ENCODE measurements at regions not wholly inside any gene's neighbourhood (a gene's known extent, or its start where the extent isn't known, plus 50 kb on each side); places are given as distances from the start of the nearest gene placed in this dataset.

DNA sequence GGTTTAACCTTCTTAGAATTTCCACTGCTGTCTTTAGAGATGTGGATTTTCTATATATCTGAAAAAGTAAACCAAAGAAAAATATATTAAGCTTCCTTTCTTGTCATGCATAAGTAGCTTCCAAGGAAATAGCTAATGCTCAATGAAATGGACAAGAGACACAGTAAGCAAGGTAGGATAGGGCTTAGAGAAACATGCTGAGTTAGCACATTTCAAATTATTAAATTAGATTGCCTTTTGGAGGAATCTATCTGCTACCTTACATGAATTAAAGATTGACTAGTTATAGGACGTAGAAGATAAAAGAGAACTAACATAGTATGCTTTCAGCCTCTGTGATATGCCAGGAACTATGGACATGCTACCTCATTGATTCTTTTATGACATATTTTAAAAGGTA, 824.6 kb downstream of the TUSC7 start:
- in situ Hi-C loops (cut with MboI; ENCODE audit: low sequenced_read_pairs): no loop called here

DNA sequence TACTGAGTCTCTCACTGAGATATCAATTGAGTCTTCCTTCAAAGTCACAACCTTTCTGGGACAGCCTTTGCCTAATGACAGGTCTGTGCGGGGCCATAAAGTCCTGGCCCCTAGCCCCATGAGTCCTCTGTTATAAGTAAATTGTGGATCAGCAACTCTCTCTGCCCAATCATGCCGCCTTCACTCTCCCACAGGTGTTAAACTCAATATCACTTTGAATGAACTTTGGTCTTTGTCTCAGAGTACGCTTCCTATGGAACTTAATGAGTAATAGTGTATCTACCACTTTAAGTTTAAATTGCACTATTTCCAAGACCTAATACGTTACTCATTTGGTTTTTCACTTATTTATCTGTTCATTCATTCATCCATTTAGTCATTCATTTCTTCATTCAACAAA, 826.4 kb downstream of the TUSC7 start:
- in situ Hi-C loops (cut with MboI; ENCODE audit: low sequenced_read_pairs): no loop called here

DNA sequence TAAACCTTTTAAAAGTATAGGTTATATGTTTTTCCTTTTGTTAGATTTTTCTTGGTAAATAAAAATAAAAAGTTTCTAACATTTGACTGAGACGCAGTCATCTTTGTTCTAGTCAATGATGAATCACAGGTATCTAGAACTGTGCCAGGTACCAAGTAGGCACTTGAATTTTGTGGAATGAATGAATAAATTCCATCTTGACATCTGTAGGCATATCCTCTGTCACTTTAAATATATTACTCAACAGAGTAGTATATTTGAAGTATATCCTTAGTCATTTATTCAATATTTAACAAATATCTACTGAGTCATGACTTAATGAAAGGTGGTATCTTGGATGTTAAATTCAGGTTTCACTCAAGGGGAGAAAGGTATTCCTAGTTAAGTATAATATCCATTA, 828.4 kb downstream of the TUSC7 start:
- in situ Hi-C loops (cut with MboI; ENCODE audit: low sequenced_read_pairs): no loop called here

DNA sequence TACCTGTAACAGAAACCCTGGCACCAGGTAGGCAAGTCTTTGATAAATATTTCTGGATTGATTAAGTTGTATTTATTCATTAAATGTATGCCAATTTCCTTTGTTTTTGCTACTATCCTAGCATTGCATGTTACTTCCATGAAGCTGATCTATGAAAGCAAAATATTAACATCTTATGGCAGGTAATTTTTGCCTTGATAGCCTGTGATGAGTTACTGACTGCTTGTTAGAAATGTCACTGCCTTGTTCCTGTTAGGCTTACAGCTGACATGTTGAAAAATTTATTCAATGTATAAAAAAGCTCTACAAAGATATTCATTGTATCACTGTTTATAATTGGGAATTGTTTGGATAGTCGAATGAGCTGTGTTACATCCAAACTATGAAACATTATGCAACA, 830.1 kb downstream of the TUSC7 start:
- in situ Hi-C loops (cut with MboI; ENCODE audit: low sequenced_read_pairs): no loop called here

DNA sequence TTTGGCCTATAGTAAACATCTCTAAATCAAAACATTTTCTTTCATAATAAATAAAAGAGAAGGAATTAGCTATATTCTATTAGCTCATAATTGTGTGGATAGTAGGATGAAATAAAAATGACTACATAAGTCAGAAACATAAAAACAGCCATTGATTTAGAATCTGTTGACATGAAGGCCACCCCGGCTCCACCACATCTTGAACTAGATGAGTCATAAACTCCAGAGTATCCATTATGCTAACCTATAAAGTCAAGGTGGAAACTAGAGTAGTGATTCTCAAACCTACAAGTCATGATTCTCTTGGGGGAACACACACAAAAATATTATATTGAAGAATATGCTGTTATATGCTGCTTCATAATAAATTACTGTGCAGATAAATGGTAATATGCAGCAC, 831.0 kb downstream of the TUSC7 start:
- in situ Hi-C loops (cut with MboI; ENCODE audit: low sequenced_read_pairs): no loop called here

DNA sequence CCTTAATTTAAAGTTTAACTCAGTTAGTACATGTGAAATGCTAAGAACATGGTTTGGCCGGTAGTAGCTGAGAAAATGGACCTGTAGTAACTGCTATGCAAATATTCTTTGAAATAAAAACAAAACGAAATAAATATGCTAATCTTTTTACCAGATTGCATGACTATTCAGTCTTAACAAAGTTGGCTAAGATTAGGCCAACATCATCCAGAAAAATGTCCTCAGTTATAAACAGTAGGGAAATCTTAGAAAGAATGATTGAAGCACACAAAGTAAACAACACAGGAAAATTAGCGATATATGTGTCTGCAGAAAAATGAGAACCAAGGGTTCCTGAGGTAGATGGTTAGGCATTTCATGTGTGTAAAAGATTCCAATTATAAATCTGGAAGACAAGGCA, 832.1 kb downstream of the TUSC7 start:
- in situ Hi-C loops (cut with MboI; ENCODE audit: low sequenced_read_pairs): no loop called here

DNA sequence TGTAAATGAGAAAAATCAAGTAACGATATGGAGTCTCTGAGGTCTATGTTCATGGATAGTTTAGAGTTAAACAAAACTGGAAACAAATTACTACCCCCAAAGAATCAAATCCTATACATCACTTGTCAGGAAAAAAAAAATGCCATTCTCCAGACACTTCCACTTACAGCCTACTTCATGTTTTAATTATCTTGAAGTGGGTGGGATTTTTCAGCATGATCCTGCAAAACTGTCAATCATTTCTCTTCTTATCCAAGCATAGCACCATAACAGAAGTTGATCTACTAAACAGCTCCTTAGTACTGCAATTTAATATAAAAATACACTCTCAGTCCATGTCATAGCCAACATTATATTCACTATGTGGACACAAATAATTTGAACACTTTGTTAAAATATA, 833.9 kb downstream of the TUSC7 start:
- in situ Hi-C loops (cut with MboI; ENCODE audit: low sequenced_read_pairs): no loop called here

DNA sequence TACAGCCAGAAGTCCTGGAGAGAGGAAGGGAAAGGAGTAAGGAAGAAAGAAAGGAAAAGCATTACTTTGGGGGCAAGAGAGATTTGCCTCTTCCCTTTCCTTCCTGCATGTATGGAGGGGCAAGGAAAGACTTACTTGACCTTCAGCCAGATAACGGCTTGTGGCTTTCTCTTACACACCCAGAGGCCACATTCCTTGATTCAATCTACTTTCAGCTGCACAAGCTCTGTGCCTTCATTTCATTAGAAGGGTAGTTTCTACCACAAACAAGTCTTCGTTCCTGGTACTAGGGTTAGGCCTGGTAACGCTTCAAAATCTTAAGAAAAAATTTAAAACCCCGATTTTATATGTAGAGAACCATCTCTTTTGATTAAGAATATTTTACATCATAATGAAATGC, 835.9 kb downstream of the TUSC7 start:
- in situ Hi-C loops (cut with MboI; ENCODE audit: low sequenced_read_pairs): no loop called here

DNA sequence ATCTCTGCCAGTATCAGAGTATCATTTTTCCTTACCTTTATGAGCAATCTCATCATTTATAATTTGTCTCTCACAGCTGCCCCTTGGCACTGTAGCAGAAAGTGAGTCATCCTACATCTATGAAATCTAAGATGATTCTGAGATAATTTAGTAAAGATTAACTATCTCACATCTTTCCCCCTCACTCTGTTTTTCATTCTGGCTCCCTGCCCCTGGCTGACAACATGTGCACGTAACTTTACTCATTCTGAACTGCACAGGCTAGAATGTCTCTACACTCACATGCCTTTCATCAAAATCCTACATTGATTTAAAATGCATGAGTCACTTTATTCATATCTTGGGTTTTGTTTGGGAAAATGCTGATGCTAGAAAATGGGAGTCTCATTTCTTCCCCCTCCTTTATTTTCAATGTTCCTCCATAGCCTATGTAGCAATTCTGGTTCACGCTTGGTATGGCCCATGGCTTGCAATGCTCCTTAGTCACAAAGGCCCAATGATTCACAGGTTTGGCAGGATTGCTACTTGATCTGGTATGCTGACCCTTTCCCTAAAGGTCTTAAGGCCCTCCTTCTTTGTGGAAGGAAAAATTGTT, 838.5 kb downstream of the TUSC7 start:
- in situ Hi-C loops (cut with MboI; ENCODE audit: low sequenced_read_pairs): no loop called here

DNA sequence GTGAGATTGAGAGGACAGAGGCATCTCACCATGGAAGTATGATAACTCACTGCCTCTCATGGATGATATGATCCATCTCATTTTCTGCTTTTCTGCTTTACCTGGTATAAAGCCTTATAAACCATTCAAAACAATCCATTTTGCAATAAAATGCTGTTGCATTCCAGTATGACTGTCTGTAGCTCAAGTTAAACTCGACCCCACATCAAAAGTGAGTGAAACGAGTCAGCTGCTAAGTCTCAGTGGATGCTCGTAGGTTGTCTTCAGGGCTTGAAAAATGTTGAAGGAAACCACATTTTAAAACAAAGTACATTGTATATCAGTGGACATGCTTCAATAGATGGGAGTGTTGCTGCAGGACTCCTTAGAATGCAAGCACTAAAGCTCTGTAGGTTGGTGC, 839.0 kb downstream of the TUSC7 start:
- in situ Hi-C loops (cut with MboI; ENCODE audit: low sequenced_read_pairs): no loop called here

DNA sequence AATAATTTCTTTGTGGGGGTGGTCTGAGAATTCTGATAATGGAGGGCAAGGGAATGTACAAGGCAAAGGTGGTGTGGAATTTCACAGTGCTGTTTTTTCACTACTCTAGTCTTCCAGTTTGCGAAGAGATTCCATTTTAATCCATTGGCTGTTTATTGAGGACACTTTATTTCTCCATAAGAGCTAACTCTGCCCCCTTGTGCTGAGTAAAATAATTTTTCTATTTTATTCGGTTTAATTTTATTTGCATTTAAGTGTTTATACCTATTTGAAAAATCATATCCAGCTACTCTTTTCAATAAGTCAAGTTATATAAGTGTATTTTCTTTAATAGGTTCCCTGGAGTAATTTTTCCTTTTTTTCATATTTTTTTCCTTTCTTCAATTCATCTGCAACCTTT, 840.1 kb downstream of the TUSC7 start:
- in situ Hi-C loops (cut with MboI; ENCODE audit: low sequenced_read_pairs): no loop called here

DNA sequence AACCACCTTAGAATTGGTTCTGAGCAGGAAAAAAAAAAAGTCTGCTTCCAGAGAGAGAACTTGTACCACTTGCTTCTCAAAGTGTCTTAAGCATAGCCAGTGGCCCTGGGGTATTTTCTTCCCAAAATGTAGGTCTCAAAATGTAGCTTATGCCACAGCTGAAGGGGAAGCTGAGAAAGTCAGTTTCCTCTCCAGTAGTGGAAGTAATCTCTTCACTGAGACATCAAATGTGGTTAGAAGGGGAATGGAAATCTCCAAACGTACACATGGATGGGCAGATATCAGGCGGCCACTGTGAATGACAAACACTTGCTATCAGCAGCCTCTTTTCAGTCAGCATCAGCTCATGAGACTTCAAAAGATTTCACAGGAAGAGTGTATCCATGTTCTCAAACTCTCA, 841.2 kb downstream of the TUSC7 start:
- in situ Hi-C loops (cut with MboI; ENCODE audit: low sequenced_read_pairs): no loop called here

DNA sequence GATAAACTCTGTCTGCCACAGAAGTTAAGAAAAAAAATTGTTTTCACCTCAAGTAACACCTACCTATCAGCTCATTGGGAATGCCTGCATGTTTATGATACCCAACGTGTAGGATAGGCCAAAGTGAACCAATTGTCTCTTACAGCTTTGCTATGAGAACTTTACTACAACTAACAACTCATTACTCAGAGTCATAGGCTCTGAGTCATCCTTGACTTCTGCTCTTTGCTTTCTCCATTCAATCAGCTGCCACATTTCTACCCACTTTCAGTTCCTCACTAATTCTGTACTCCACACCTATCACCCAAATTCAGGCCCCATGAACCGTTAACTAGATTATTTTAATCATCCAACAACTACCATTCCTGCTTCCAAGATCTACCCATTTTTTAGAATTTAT, 843.9 kb downstream of the TUSC7 start:
- in situ Hi-C loops (cut with MboI; ENCODE audit: low sequenced_read_pairs): no loop called here

DNA sequence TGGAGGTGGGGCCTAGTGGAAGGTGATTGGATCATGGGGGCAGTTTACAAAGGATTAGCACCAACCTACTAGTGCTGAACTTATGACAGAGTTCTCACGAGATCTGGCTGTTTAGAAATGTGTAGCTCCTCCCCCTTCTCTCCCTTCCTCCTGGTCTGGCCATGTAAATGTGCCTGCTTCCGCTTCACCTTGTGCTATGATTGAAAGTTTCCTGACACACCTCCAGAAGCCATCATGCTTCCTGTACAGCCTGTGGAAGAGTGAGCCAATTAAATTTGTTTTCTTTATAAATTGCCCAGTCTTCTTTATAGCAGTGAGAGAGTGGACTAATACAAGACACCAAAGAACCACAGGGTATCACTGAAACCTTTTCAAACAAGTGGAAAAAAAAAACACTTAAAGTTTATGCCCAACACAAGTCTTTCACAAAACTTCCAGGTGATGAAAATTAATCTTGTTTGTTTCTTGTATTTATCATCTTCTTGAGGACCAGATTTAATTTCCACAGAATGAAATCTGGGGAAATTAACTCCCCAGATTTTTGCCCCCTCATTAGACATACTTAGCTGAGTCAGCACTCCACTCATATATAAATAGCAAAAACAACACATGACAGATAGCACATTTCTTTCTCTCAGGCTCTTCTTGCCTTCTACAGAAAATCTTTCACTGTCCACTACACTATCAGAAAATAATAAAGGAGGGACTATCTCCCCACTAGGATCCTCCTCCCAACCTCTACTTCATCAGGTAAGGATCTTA, 847.2 kb downstream of the TUSC7 start:
- in situ Hi-C loops (cut with MboI; ENCODE audit: low sequenced_read_pairs): no loop called here

DNA sequence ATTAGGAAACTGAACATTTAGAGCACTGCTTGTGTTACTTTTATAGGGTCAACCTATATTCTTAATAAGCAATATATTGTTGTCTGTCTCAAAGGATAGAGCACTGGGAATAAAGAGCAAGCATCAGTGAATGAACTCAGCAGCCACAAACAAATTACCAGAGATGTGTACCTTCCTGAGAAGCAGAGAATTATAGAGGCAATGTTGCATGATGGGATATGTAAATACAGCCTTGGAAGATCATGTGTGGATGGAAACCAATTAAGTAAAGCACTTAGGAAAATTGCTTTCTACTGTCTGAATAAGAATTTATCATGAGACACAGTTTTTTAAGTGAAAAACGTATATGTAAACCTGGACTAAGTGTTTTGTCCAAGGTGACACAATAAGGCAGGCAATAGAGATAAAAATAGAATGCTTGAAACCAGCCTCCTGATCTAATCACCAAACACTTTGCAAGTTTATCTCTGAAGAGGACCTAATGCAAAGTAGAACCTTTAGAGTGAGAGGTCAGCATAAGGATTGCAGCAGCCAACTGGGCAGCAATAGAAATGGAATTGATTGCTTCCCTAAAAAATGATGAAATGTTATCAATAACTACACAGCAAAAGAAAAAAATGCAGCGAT, 848.0 kb downstream of the TUSC7 start:
- in situ Hi-C loops (cut with MboI; ENCODE audit: low sequenced_read_pairs): no loop called here

DNA sequence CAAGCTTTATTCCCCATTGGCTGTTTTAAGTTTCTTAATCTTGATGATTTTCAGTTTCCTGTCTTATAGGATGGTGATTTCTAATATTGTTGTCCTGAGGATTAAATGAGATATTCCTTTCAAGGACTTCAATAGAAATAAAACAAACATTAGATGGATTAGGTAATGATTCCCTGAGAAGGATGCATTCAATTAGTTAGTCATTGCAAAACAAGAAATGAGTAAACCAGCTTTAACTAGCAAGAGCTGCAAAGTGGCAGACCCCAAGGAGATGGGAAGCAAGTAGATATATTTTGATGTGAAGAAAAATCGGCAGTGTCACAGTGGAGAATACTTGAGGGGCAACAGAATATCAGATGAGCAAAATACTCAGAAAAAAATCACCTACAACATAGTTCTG, 849.1 kb downstream of the TUSC7 start:
- in situ Hi-C loops (cut with MboI; ENCODE audit: low sequenced_read_pairs): no loop called here

DNA sequence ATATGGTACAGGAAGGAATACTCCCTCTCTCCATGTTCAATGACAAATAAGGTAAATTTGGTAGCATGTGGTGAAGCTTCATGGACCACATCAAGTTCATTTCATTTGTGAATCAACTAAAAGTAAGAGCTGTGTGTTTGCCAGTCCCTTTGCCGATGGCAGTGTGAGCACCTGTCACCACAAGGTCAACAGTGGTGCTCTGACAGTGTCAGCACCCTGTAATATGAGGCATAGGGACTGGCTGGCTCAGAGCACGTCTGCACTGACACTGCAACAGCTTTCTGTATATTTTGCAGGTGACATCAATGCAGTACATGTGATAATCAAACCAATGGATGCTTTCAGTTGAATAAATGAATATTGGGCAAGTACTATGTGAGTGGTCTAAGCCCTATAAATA, 852.4 kb downstream of the TUSC7 start:
- in situ Hi-C loops (cut with MboI; ENCODE audit: low sequenced_read_pairs): no loop called here

DNA sequence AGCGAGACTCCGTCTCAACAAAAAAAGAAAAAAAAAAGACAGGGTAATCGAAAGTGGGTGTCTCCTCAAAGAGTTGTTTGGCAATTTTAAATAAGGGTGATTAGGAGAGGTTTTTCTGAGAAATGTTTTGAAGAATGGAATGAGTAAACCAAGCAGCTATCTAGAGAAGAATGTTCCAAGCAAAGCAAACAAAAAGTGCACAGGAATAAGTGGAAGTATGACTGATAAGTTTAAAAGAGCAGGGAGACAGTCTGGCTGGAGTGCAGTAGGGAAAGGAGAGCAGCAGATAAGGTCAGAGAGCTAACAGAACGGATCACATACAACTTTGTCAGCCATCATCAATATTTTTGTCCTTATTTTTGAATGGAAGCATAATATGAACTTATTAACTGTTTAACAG, 853.5 kb downstream of the TUSC7 start:
- in situ Hi-C loops (cut with MboI; ENCODE audit: low sequenced_read_pairs): no loop called here

DNA sequence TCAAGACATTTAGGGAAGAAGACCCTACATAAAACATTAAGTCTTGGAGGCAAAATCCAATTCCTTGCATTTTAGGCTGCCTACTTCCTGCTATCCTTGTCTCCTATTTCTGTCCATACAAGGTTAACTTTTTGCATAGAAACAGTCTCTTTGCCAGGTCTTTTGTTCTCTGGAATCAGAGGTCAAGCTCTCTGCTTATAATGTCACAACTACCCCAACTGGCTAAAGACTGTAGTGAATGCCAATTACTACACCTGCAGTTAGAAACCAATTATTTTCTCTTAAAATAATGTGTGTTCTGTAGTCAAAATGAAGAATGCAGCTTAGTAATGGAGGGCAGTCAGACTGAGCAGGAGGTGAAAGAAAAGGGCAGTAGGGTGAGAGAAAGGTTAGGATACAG, 856.2 kb downstream of the TUSC7 start:
- in situ Hi-C loops (cut with MboI; ENCODE audit: low sequenced_read_pairs): no loop called here

DNA sequence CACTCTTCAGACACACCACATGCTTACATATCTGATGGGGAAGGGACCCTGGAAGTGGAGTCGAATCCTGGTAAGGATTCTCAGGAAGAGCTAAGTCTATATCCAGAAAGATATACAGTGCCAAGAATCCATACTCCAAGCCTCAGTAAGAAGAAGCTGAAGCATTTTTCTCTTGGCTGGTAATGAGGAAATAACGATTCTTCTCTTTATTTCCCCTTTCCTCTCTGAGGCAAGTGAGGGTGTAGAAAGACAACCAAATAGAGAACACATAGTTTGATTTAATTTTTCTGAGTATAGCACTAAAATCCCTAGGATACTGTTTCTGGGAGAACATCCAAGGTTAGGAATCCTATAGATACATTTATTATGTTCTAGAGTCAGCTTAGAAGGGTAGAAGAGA, 857.3 kb downstream of the TUSC7 start:
- in situ Hi-C loops (cut with MboI; ENCODE audit: low sequenced_read_pairs): no loop called here

DNA sequence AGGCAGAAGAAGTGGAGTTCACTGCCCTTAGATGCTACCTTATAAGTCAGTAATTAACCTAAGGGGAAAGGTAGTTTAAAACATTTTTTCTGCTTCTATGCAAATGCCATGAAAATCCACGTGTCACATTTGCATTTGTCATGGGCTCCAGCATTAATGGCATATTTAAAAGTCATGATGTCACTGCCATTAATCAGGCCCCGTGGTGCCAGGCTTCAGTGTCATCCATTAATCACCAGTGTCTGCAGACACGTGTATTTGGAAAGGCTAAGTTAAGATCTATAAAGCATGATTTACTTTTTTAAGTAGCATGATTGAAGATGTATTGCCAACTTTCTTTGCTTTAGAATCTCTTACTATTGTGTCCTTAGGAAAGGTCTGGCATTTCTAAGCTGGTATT, 857.8 kb downstream of the TUSC7 start:
- in situ Hi-C loops (cut with MboI; ENCODE audit: low sequenced_read_pairs): no loop called here

DNA sequence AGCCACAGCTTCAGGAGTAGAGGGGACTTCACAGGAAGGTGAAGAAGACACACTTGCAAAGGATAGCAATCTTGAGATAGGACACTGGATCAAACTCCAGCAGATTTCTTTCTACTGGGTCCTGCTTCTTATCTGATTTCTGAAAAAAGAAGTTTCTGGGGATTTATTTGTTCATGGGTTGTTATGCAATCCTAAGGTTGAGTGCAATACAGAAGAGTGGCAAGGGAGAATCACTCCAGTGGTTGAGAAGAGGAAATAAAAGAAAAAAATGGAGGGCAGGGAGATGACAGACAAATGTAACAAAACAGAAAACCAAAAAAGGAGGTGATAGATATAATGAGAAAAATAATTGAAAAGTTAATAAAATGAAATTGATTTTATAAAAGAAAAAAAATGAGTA, 858.3 kb downstream of the TUSC7 start:
- in situ Hi-C loops (cut with MboI; ENCODE audit: low sequenced_read_pairs): no loop called here

DNA sequence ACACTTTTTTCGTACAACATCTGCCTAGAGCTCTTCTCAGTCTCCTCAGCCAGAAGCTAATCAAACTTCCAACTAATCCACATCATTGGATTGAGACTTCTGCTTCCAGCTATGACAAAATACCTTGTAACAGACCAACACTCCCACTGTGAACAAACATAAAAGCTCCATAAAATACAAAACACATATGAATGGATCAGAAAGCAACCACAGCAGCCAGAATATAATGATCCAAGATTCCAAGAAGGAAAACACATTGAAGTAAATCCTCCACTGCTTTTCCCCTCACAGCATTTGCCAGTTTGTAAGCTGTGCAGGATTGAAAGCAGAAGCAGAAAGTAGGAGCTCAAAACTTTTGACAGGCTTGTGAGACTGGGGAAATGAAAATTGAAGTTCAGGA, 863.2 kb downstream of the TUSC7 start:
- in situ Hi-C loops (cut with MboI; ENCODE audit: low sequenced_read_pairs): no loop called here
